Upper lobe of right lung (tissue), 1 donor: ENCODE measurements at regions not wholly inside any gene's neighbourhood (a gene's known extent, or its start where the extent isn't known, plus 50 kb on each side); places are given as distances from the start of the nearest gene placed in this dataset.

Experiments
- ATAC-seq: fragments of 200-7000 bp; cut with Tn5 transposase; one replicate; pipeline ENCODE4 v1.9.1; 2020; ENCODE audit warnings: mild to moderate bottlenecking, moderate library complexity
- DNase-seq: peaks from one replicate; pipeline ENCODE4 v3.0.0-alpha.2; 2020
- H3K27ac ChIP-seq: fragments of 200-600 bp; one replicate; pipeline ENCODE4 v1.8.0; 2022
- H3K27me3 ChIP-seq: fragments of 200-600 bp; one replicate; pipeline ENCODE4 v1.8.0; 2022; ENCODE audit warnings: mild to moderate bottlenecking
- H3K36me3 ChIP-seq: fragments of 200-600 bp; one replicate; pipeline ENCODE4 v1.8.0; 2022
- H3K4me1 ChIP-seq: fragments of 200-600 bp; one replicate; pipeline ENCODE4 v1.8.0; 2022
- H3K4me3 ChIP-seq: fragments of 200-600 bp; one replicate; pipeline ENCODE4 v1.8.0; 2022; ENCODE audit warnings: mild to moderate bottlenecking
- H3K9me3 ChIP-seq: fragments of 200-600 bp; one replicate; pipeline ENCODE4 v1.8.0; 2022
- intact Hi-C: fragments of 100-400 bp; cut with DNase I; formaldehyde crosslinking; loops from one replicate; pipeline ENCODE4 v1.11.0; 2022
- TF ChIP-seq, protein P1 (sequence below): fragments of 200-600 bp; IDR thresholded peaks from one replicate; pipeline ENCODE4 v1.8.0; 2022; ENCODE audit warnings: antibody characterized with exemption
- donor health status: DM: no; HTN: yes; CAD: no; lungs with severe emphysema.

DNA sequence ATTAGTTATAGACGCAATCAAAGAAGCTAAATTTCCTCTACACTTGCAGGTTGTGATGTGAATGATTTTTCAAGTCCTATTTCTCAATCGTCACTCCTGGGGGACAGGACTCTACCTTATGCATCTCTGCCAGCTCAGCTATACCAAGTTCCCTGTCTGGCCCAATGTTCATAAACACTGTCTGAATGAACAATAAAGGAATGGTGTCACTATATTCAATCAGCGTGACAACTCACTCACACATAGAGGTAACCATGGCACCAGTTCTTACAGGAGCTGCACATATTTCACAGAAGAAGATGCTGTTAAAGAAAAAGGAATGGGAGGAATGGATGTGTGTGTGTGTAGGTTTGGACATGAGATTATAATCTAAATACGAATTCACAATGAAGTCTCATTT is 280.6 kb downstream of the PPP1R2C start:
- no peak for ATAC-seq
- Histone ChIP-seq H3K27me3 (no peaks in the 10 kb centered on the region), H3K9me3 (no peaks in the 10 kb centered on the region), H3K36me3 (no peaks in the 10 kb centered on the region), H3K4me1 (no peaks in the 10 kb centered on the region), H3K4me3 (no peak overlapping the region), H3K27ac (no peak overlapping the region)
- TF ChIP-seq, protein P1, sequence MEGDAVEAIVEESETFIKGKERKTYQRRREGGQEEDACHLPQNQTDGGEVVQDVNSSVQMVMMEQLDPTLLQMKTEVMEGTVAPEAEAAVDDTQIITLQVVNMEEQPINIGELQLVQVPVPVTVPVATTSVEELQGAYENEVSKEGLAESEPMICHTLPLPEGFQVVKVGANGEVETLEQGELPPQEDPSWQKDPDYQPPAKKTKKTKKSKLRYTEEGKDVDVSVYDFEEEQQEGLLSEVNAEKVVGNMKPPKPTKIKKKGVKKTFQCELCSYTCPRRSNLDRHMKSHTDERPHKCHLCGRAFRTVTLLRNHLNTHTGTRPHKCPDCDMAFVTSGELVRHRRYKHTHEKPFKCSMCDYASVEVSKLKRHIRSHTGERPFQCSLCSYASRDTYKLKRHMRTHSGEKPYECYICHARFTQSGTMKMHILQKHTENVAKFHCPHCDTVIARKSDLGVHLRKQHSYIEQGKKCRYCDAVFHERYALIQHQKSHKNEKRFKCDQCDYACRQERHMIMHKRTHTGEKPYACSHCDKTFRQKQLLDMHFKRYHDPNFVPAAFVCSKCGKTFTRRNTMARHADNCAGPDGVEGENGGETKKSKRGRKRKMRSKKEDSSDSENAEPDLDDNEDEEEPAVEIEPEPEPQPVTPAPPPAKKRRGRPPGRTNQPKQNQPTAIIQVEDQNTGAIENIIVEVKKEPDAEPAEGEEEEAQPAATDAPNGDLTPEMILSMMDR: no peak
- intact Hi-C loops: no loop called here
- no peak for DNase-seq

DNA sequence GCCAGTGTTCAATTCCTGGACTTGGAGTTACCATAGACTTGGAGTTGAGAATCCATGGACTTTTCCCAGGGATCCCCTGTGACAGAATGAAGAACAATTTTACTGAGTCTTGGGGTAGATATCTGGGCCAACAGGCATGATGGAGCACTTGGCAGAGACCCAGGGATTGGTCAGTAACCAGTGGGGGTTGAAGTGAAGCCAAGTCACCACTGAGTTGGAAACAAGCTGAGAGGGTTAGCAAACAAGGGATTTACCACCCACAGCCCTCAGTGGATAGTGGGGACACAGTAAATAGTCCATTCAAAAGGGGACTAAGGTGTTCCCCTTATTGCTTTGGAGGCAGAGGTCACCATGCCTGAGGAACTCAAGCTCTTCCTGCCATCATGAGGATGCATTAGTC is 281.7 kb downstream of the PPP1R2C start:
- H3K27ac ChIP-seq: no peak overlapping the region
- no peaks in the 10 kb centered on the region for H3K27me3 ChIP-seq
- H3K4me1 ChIP-seq: no peaks in the 10 kb centered on the region
- H3K9me3 ChIP-seq: no peaks in the 10 kb centered on the region
- intact Hi-C loops: no loop called here
- H3K36me3 ChIP-seq: no peaks in the 10 kb centered on the region
- ATAC-seq (no peak), DNase-seq (no peak)
- TF ChIP-seq, protein P1: no peak
- H3K4me3 ChIP-seq: no peak overlapping the region

DNA sequence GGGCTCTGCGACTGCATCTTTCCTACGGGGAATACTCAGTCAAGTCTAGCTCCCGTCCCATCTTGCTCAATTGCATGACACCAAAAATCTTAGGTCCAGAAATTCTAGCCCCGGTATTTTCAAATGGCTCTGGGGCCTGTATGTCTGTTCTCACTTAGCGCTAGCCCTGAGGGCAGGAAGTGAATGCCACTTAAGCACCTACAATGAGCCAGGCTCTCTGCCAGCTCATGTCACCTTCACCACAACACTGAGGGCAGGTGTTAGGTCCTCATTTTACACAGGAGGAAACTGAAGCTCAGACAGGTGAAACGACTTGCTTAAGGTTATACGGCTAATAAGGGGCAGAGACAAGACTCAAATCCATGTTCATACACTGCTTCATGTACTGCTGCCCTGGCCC is 282.8 kb downstream of the PPP1R2C start:
- Histone ChIP-seq H3K27me3 (no peaks in the 10 kb centered on the region), H3K4me3 (no peak overlapping the region), H3K4me1 (no peaks in the 10 kb centered on the region), H3K27ac (no peak overlapping the region), H3K9me3 (no peaks in the 10 kb centered on the region), H3K36me3 (no peaks in the 10 kb centered on the region)
- intact Hi-C loops: no loop called here
- DNase-seq (no peak), ATAC-seq (peak; percentile 63)
- TF ChIP-seq, protein P1: no peak

DNA sequence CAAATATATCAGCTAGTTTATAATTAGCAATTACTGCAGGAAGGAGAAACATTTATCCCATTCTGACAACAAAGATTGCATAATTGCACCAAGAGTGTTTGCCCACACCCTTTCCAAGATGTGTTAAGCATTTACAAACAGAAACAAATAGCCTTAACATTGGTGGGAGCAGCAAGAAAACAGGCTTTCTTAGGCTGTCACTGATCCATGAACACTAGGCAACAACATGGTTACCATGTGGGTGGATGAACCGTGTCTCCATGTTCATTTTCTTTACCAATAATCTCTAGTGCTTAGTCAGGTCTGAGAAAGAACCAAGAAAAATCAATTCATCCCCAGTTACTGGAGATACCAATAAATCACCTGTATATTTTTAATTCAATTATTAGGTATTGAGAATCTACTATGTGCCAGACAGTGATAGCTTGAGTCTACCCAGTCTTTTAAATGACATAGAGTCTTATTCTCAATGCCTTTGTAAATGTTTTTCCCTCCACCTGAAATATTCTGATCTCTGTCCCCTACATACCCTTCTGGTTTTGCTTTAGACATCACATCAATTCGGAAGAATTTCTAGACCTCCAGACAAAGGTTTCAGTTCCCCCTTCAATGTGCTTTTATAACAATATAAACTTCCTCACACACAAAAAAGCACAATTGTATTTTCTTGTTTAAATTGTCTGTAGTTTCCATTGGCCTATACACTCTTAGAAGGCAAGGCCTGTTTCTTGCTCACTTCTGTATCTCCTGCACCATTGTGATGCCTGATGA is 286.6 kb downstream of the PPP1R2C start:
- no peaks in the 10 kb centered on the region for H3K36me3 ChIP-seq
- intact Hi-C loops: no loop called here

DNA sequence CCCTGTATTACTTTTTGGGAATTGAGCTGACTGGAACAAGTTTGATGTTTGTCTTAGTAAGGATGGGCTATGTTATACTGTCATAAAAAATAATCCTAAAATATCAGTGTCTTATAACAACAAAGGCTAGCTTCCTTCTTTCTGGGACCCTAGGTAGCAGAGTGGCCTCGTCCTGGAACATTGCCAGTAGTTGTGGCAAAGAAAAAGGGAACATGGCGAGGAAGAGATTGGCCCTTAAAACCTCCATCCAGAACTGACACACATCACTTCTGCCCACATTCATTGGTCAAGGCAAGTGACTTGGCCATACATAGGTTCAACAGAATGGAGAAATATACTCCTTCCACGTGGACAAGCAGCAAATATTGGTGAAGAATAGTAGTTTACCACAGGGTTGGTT is 287.9 kb downstream of the PPP1R2C start:
- intact Hi-C loops: no loop called here
- ATAC-seq: no peak

More for the DNA sequence above, 286.6 kb downstream of the PPP1R2C start:
- DNase-seq (no peak), ATAC-seq (no peak)
- no peaks in the 10 kb centered on the region for H3K4me1 ChIP-seq
- TF ChIP-seq, protein P1: no peak
- no peak overlapping the region for H3K27ac ChIP-seq
- H3K9me3 ChIP-seq: no peaks in the 10 kb centered on the region
- no peaks in the 10 kb centered on the region for H3K27me3 ChIP-seq
- H3K4me3 ChIP-seq: no peak overlapping the region

More for the DNA sequence above, 287.9 kb downstream of the PPP1R2C start:
- Histone ChIP-seq H3K27me3 (no peaks in the 10 kb centered on the region), H3K9me3 (no peaks in the 10 kb centered on the region), H3K27ac (no peak overlapping the region), H3K4me3 (no peak overlapping the region), H3K4me1 (no peaks in the 10 kb centered on the region), H3K36me3 (no peaks in the 10 kb centered on the region)
- TF ChIP-seq, protein P1: no peak
- DNase-seq: no peak
